GM15510 (cell line): ENCODE measurements at regions not wholly inside any gene's neighbourhood (a gene's known extent, or its start where the extent isn't known, plus 50 kb on each side); places are given as distances from the start of the nearest gene placed in this dataset.

Experiments used
- POLR2A ChIP-seq: IDR thresholded peaks from 3 replicates; pipeline ENCODE4 v1.6.1; 2011; ENCODE audit warnings: borderline replicate concordance; ENCODE audit not compliant: insufficient read length; ENCODE audit errors: extremely low read depth

DNA sequence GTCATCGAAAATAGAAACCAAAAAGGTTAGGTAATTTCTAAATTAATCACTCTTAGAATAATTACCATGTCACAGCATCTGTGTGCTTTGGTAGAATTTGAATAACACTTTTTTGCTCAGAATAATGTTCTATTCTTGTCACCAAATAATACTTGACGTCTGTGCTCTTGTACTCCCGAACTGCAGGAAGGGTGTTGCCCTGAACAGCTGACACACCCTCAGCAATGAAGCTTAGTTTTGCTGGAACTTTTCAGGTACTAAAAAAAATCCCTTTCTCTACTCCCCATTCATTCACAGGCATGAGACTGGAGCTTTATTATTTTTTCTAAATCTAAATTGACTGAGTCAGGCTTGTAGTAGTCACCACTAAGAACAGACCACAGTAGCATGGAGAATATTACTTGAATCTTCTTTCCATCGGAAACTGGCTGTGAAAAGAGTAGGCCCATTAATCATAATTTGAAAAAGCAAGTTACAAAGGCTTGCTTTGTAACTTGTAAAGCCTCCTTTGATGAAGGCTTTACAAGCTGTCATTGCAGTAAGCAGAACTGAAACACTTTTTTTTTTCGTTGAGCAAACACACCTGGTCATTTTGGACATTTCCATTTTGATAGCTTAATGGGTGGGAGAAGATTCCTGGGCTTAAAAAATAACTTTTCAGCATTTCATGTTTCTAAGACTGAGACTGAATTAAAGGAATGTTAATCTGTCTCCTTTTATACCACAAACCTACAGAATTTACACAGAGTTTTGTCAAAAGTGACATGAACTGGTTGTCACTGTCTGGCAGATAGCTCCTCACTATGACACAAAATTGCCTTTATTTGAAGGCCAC is 70.3 kb upstream of the PELI1 start:
- no peak for TF ChIP-seq POLR2A

DNA sequence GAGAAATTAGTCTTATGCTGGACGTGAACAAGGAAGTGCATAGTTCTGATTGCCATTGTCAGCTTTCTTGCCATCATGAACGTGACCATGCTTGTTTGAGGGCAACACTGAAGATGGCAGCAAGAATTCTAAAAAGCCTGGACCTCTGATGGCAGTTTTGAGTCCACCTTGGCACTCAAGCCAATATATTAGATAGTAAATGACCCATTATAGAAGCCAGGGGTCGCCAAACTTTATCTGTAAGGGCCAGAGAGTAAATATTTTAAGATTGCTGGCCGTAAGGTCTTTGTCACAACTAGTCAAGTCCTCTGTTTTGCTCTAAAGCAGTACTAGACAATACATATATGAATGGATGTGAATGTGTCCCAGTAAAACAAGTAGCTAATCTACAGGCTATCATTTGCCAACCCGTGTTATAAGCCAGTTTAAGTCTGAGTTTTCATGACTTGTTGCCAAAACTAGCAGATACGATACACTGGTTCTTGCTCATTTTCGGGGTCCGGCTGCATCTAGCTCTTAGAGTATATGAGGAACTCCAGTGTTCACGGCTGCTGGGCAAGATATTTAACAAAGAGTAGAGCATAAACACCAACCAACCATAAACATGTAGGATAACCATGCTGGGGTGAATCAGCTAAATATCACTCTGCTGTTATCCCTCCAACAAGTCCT is 73.1 kb upstream of the PELI1 start:
- no peak for TF ChIP-seq POLR2A

DNA sequence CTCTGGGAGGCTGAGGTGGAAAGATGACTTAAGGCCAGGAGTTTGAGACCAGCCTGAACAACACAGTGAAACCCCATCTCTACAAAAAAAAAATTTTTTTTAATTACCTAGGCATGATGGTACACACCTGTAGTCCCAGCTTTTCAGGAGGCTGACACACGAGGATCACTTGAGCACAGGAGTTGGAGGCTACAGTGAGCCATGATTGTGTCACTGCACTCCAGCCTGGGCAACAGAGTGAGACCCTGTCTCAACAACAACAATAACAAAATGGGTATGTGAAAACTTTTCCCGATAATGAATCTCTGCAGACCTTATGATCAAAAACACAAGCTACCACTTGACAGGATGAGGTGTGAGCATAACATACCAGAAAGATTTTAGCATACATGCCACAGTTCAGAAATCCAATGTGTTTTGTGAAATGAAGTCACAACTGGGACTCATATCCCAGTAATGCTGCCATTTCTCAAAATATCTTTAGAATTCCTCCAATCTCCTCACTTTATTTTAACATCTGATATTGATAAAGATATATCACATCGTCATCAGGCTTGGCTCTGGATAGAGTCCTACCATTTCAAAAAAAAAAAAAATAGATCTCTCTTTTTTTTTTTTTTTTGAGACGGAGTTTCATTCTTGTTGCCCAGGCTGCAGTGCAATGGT is 74.0 kb upstream of the PELI1 start:
- TF ChIP-seq POLR2A: no peak

DNA sequence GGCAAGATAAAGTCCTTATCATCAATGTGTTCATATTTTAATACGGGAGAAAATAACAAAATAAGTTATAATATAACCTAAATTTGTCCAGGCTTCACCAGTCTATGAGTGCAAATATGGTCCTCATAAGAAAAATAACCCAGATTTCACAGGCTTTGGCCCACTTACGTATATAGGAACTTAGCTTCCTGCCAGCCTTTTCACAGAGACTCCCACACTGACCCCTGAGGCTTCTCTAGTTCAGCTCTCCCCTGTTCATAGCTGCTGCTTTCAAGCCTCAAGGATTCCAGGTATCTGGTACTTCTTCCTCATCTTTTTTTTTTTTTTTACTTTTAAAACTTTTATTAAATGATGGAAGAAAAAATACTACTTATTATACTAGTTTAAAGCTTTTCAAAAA is 74.9 kb upstream of the PELI1 start:
- no peak for TF ChIP-seq POLR2A

DNA sequence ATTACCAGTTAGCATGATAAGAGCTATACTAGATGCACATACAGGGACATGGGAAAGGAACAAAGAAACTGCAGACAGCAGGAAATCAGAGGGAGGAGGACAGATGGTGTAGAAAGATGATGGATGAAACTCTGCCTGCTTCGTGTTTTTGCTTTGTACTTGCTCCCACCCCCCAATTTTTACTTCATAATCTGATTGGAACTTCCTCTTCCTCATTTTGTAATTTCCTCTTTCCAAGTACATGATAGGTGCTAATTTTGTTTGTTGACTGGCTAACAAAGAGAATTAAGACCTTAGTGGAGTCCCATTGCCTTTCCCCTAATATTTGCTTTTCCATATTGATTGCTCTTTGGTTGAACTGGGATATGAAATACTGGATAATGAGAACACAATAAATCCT is 76.0 kb upstream of the PELI1 start:
- TF ChIP-seq POLR2A: no peak

DNA sequence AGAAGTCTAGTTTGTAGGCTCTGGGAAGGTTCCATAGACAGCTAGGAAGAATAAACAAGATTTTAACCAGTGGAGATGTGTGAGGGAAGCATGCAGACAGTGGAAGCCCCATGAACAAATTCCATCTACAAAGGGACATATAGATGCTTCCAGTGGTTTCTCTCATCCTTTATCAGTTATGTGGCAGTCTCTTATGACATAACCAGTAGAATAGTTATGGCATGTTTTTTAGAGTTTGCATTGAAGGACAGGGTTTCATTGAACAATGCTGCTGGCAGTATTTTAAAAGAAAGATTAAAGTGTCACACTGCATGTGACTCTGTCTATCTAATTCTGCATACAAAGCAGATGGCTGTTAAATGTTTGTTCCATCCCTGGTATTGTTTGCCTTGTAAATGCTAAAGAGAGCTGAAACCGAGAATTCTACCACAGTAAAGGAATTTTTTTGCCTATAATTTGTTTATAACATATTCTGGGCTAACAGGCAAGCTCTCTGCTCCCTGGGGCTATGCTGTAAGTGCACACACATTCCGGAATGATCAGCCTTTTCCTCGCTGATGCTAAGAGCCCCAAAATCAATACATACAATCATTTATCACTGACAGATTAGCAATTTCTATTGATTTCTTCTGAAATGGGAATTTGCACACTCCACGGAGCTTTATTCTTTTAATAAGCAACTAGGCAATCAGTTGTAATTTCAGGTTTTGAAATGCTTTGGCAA is 76.8 kb upstream of the PELI1 start:
- TF ChIP-seq POLR2A: no peak

DNA sequence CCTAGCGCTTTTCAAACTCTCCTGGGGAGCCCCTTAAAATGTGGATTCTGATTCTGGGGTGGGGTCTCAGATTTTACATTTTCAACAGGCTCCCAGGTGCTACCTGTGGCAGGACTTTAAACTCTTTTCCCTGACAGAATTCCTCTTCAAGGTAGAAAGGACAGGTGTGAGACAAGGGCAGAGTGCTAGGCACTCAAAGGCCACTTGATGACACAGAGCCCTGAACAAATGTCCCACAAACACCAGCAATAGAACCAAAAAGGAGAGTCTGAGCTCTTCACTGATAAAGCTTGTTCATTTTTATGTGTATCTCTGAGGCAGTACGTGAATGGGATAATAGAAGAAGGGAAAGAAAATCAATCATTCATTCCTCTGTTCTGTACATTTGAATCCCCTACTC is 77.7 kb upstream of the PELI1 start:
- TF ChIP-seq POLR2A: no peak

DNA sequence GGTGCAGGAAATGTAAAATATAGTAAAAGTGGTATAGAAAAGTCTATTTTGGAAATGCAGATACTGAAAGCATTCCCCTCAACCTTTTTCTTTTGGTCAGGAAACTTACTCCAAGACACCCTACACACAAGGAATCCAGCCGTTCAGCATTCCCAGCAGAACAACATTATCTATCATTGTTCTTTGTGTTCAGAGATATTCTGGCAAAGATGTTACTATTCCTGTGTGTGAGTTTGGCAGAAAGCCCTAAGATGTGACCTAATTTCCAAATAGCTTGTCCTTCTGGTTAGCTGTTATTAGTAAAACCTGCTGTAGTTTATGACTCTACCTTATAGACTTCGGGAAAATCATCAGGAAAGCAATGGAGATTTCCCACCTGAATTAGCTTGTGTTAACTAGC is 78.1 kb upstream of the PELI1 start:
- TF ChIP-seq POLR2A: no peak

DNA sequence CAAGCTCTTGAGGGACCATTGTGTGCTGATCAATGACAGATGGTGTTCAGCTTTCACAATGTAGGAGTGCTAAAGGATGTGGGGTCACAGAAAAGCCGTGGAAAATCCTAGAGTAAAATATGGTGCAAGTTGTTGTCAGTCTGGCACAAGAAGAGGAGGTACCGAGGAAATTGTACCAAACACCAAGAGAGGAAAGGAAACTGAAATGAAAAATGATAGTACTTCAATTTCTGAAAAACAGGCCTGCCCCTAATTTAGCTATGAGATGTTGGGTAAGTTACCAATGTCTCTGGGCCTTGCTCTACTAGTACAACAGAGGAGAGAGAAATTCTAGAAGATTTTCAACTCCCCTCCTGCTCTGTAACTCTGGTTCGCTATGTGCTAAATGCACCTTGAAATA is 78.8 kb upstream of the PELI1 start:
- no peak for TF ChIP-seq POLR2A

DNA sequence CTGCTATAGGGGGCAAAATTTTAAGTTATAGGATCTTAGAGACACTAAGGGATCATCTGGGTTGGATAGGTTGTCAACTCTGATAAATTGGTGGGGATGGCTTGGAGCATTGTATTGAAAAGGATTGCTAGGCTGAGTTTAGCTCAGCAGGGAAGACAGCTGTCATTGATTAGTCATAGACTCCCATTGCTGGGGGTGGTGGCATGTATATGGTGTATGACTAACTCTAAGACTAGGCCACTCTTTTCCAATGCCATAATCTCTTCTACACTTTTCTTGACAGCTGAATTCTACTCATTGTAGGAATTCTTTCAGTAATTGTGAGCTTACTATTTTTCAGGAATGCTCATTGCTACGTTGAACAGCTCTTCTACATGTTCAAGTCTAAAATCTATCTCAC is 81.3 kb upstream of the PELI1 start:
- TF ChIP-seq POLR2A: no peak

DNA sequence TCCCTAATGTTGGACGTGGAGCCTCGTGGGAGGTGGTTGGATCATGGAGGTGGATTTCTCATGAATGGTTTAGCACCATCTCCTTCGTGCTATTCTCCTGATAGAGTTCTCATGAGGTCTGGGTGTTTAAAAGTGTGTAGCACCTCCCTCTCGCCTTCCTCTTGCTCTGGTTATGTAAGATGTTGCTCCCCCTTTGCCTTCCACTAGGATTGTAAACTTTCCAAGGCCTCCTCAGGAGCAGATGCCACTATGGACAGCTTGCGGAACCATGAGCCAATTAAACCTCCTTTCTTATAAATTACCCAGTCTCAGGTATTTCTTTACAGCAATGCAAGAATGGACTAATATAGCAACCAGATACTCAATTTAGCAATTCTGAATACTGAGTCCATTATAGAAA is 82.4 kb upstream of the PELI1 start:
- no peak for TF ChIP-seq POLR2A

DNA sequence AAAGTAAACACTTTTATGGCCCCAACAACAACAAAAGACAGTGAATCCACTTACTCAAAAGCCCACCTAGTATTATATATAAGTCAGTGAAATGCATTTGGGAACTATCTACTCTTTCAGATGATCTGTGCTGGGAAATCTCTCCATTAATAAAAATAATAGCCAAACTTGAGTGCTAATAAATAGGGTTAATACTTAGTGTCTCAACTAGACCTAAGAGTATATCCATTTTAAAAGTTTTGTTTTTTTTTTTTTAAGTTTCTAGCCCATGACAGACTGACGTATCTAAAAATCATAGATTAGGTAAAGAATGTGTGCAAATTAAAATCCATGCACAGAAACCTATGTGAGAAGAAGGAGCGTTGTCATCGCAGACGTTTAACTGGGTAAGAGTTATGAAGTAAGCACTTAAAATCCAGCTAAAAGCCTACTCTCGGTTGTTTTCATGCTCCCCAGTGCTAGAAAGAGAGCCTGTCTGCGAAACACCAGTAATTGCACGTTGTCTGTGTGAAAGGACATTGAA is 83.4 kb upstream of the PELI1 start:
- no peak for TF ChIP-seq POLR2A

DNA sequence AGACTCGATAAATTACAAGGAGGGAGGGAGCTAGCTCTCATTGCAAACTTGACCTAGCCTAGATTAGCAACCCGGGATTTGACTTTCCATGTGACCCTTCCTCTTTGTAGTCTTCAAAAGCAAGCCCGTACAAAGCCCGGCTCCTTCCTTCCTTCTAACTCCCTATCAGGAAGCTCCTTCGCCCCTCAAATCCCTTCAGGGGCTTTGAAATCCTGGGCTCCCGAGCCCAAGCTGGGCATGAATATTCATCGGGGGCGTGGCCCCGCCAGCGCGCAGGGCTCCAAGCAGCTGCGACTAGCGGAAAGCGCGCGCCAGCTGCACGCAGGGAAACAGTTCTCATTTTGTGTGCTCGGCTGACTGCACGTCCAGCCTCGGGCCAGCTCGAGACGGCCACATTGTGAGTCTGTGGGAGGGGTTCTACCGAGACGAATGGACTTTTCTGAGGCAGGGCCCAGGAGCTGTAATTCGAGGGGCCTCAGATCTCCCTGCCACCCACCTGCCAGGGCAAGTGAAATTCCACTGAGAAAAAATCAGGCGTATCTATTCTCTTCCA is 84.0 kb upstream of the PELI1 start:
- TF ChIP-seq POLR2A: peak; percentile 70

DNA sequence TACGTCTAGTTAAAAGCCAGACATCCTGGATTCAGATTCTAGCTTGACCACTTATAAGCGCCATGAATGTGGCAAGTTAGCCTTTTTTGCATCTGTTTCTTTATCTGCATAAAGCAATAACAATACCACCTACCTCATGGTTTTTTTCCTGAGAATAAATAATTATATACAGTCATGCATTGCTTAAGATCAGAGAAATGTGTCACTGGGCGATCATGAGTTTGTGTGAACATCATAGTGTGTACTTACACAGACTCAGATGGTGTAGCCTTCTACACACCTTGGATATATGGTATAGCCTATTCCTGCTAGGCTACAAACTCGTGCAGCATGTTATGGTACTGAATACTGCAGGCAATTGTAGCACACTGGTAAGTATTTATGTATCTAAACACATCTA is 84.7 kb upstream of the PELI1 start:
- no peak for TF ChIP-seq POLR2A
